Cardiac fibroblast (primary cell): ENCODE measurements at regions not wholly inside any gene's neighbourhood (a gene's known extent, or its start where the extent isn't known, plus 50 kb on each side); places are given as distances from the start of the nearest gene placed in this dataset.
A peak's percentile ranks its signal among the peaks of the same experiment; 100 is the strongest.

Source experiments
- DNase-seq, 2 donors: peaks; one replicate each; pipeline versions ENCODE4 v3.0.0 to v3.0.0-alpha.2; 2010; ENCODE audit warnings: low read depth in 2 of 2
- H3K4me3 ChIP-seq, 2 donors: replicated peaks in 1 of 2; 1 replicate in 1 of 2; 2 replicates in 1 of 2; pipeline ENCODE4 v1.5.1; 2011; ENCODE audit warnings: low read depth in 2 of 2, low read length in 2 of 2, mild to moderate bottlenecking in 2 of 2, moderate library complexity in 1 of 2
- TF ChIP-seq, protein P1 (sequence below): IDR thresholded peaks from one replicate; pipeline ENCODE4 v1.5.1; 2011; ENCODE audit warnings: low read depth, mild to moderate bottlenecking, low read length, inconsistent platforms

DNA sequence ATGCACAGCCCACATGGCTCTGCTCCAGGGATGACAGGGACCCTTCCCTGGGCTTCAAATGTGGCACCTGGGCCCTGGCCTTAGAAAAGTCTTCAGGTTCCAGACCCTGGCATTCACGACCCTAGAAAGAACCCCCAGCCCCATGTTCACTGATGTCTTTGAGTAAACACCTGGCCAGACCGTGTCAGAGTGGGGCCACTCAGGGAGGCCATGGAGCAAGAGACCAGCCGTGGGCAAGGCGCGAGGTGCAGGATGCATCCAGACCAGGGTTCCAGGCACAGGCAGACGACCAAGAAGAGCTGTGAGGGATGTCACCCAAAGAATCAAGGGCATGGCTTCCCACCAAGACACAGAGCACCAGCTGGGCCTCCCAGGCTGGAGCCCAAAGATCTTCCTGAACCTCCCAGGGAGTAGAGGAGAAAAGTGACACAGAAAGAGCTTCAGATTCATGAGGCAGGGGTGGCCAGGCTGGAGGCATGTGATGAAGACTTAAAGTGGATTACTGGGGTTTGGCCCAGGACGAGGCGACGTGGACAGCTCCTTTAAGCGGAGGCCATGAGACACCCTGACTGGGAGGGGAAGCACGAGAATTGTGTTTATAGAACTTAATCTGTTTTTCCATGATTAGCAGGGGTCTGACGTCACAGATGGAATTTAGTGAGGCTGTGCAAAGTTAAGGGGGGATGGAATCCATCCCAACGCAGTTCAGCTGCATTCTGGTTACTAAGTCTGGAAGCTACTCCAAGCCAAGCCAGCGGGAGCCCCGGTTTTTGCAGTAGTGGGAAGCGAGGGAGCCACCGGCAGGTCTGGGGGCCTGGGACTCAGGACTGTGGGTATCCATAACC, 61.6 kb downstream of the ARL6IP4 start:
- DNase-seq, result peak in 1 of 2 donors; percentile 57
- no peak overlapping the region for H3K4me3 ChIP-seq
- TF ChIP-seq, protein P1, sequence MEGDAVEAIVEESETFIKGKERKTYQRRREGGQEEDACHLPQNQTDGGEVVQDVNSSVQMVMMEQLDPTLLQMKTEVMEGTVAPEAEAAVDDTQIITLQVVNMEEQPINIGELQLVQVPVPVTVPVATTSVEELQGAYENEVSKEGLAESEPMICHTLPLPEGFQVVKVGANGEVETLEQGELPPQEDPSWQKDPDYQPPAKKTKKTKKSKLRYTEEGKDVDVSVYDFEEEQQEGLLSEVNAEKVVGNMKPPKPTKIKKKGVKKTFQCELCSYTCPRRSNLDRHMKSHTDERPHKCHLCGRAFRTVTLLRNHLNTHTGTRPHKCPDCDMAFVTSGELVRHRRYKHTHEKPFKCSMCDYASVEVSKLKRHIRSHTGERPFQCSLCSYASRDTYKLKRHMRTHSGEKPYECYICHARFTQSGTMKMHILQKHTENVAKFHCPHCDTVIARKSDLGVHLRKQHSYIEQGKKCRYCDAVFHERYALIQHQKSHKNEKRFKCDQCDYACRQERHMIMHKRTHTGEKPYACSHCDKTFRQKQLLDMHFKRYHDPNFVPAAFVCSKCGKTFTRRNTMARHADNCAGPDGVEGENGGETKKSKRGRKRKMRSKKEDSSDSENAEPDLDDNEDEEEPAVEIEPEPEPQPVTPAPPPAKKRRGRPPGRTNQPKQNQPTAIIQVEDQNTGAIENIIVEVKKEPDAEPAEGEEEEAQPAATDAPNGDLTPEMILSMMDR, result no peak

DNA sequence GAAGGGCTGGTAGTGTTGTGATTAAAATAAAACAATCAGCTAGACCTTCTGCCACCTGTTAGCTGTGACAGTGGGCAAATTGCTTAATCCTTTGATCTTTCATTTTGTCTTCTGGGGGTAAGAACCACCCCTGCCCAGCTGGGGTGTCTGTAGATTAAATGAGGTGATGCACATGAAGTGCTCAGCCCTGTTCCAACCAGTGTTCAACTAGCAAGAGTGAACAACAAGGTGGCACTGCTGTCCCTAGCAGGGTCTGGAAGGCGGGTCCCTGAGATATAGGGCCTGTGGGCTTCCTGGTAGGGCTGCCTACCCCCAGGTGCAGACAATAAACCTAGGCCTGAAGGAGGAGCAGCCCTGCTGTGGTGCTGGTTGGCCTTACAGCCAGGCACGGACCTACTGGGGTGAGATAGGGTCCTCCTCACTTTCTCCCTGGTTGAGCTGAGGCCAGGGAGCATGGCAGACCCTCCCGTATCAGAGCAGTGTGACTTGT, 60.6 kb downstream of the ARL6IP4 start:
- DNase-seq, result no peak
- TF ChIP-seq, protein P1, result no peak
- no peak overlapping the region for H3K4me3 ChIP-seq

DNA sequence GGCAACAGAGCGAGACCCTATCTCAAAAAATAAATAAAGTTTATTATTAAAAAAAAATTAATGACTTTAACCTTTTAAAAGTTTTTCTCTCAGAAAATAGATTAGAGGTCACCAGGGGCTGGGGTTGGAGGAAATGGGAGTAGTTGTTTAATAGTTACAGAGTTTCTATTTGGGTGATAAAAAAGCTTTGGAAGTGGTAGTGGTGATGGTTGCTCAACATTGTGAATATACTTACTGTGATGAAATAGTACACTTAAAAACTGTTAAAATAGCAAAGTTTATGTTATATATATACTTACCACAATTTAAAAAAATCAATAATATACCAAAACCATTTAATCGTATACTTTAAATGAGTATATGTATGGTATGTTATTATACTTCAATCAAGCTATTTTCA, 59.6 kb downstream of the ARL6IP4 start:
- TF ChIP-seq, protein P1, result no peak
- no peak for DNase-seq
- no peak overlapping the region for H3K4me3 ChIP-seq

DNA sequence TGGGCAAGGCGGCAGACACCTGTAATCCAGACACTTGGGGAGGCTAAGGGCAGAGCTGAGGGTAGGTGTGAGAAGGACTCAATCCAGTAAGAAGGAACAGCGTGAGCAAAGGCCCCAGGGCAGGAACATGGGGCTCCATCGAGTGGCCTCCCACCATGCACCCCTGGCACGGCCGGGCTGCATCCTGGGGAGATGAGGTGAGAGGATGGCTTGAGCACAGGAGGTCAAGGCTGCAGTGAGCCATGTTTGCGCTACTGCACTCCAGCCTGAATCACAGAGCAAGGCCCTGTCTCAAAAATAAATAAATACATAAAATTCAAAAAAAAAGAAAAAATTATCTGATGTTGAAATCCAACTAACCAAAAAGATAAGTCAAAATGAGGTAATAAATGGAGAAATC, 58.5 kb downstream of the ARL6IP4 start:
- DNase-seq, result no peak
- no peak overlapping the region for H3K4me3 ChIP-seq
- TF ChIP-seq, protein P1, result no peak

DNA sequence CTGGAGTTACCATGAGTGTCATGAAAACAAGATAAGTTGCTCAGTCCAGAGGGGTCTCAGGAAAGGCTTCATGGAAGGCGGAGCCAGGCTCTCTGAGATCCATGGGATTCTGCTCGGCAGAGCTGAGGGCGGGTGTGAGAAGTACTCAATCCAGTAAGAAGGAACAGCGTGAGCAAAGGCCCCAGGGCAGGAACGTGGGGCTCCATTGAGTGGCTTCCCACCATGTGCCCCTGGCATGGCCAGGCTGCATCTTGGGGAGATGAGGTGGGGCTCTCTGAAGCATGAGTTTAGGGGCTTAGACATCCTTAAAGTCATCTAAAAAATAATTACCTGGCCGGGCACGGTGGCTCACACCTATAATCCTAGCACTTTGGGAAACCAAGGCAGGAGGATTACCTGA, 58.0 kb downstream of the ARL6IP4 start:
- TF ChIP-seq, protein P1, result no peak
- no peak for DNase-seq
- no peak overlapping the region for H3K4me3 ChIP-seq

DNA sequence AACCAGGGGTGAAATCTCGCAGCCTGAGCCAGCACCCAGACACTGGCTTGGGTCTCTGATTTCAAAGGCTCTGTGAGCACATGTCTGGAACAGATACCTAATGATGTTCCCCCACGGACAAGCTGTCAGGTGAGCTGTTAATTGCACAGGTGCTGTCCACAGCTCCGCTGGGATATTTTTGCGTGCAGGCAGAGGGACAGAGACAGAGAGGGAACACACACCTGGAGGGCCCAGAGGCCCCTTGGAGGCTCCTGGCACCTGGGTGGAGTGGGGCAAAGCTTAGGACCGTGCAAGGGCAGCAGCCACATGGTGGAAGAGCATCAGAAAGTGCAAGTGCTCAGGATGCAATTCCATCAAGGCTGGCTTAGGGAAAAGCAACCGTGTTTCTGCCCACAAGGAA, 57.3 kb downstream of the ARL6IP4 start:
- TF ChIP-seq, protein P1, result no peak
- no peak overlapping the region for H3K4me3 ChIP-seq
- DNase-seq, result no peak
